GM23338 (cell line): ENCODE measurements at regions not wholly inside any gene's neighbourhood (a gene's known extent, or its start where the extent isn't known, plus 50 kb on each side); places are given as distances from the start of the nearest gene placed in this dataset.
"Not testable (repeated sequence)": the region's sequence is repeated elsewhere in the genome, so short reads cannot be mapped to it uniquely, and the experiment has no call there.

Experiments used
- CTCF ChIP-seq, 2 experiments: fragments of 200-600 bp in 1 of 2; sonication (generic) in 1 of 2; conservative IDR thresholded peaks; 2 replicates each; pipeline versions ENCODE4 v1.5.1 to v1.6.1; 2016 to 2017; ENCODE audit warnings: antibody characterized with exemption in 2 of 2, low read depth in 2 of 2, mild to moderate bottlenecking in 2 of 2, moderate library complexity in 1 of 2
- ETS1 ChIP-seq: IDR thresholded peaks from 2 replicates; pipeline ENCODE4 v1.6.1; 2016; ENCODE audit warnings: antibody characterized with exemption
- EZH2 ChIP-seq: fragments of 200-600 bp; sonication (generic); IDR thresholded peaks from one replicate; pipeline ENCODE4 v1.8.0; 2017; ENCODE audit warnings: antibody characterized with exemption, mild to moderate bottlenecking, low read depth; ENCODE audit not compliant: unreplicated experiment
- POLR2AphosphoS5 ChIP-seq: IDR thresholded peaks from 2 replicates; pipeline ENCODE4 v1.6.1; 2016; ENCODE audit warnings: antibody characterized with exemption, low read depth
- REST ChIP-seq: IDR thresholded peaks from one replicate; pipeline ENCODE4 v1.6.1; 2018; ENCODE audit warnings: antibody characterized with exemption; ENCODE audit not compliant: unreplicated experiment

- not testable (repeated sequence) for TF ChIP-seq CTCF (conservative IDR thresholded peaks at IDR 0.05; ENCODE audit: low read depth in 2 of 2); POLR2AphosphoS5; ETS1; REST; EZH2
Measured at GRCh38 chr1:10951298-10951697, 61.2 kb upstream of the TARDBP start.
